Chondrocyte (in vitro differentiated cells): ENCODE measurements at regions not wholly inside any gene's neighbourhood (a gene's known extent, or its start where the extent isn't known, plus 50 kb on each side); places are given as distances from the start of the nearest gene placed in this dataset.
A peak's percentile ranks its signal among the peaks of the same experiment; 100 is the strongest.
"Not testable (repeated sequence)": the region's sequence is repeated elsewhere in the genome, so short reads cannot be mapped to it uniquely, and the experiment has no call there.

ENCODE experiments used
- DNase-seq: peaks from one replicate; pipeline ENCODE4 v3.0.0; 2021; ENCODE audit warnings: mixed read lengths, low spot score
- H3K27ac Mint-ChIP-seq: one replicate; pipeline ENCODE4 v1.8.0; 2021; ENCODE audit warnings: mild to moderate bottlenecking, moderate library complexity, mixed read lengths; ENCODE audit not compliant: unreplicated experiment
- H3K27me3 Mint-ChIP-seq: 2 replicates; pipeline ENCODE4 v1.8.0; 2021; ENCODE audit warnings: low read depth, mixed read lengths
- H3K36me3 Mint-ChIP-seq: 2 replicates; pipeline ENCODE4 v1.8.0; 2021; ENCODE audit warnings: low read depth, mixed read lengths
- H3K4me1 Mint-ChIP-seq: 2 replicates; pipeline ENCODE4 v1.8.0; 2021; ENCODE audit warnings: low read depth, mild to moderate bottlenecking, mixed read lengths
- H3K4me3 Mint-ChIP-seq: one replicate; pipeline ENCODE4 v1.8.0; 2021; ENCODE audit warnings: mild to moderate bottlenecking, moderate library complexity, mixed read lengths; ENCODE audit not compliant: unreplicated experiment
- H3K9me3 Mint-ChIP-seq: 2 replicates; pipeline ENCODE4 v1.8.0; 2021; ENCODE audit warnings: low read depth, mixed read lengths
- CTCF ChIP-seq: fragments of 200-600 bp; sonication (generic); IDR thresholded peaks from 2 replicates; pipeline ENCODE4 v1.5.0; 2021; ENCODE audit warnings: antibody characterized with exemption, mild to moderate bottlenecking, moderate library complexity

- H3K9me3 Mint-ChIP-seq = peaks cover 3% of the 10 kb centered on the region
- no peak for DNase-seq
- TF ChIP-seq CTCF = no peak
- H3K27me3 Mint-ChIP-seq = peaks cover 2% of the 10 kb centered on the region
- H3K4me3 Mint-ChIP-seq = no peak overlapping the region
- H3K27ac Mint-ChIP-seq = no peak overlapping the region
- no peaks in the 10 kb centered on the region for H3K36me3 Mint-ChIP-seq
- no peaks in the 10 kb centered on the region for H3K4me1 Mint-ChIP-seq
Measured at GRCh38 chr3:159679900-159680299, 308.7 kb upstream of the IL12A start.

- not testable (repeated sequence) for H3K4me3 Mint-ChIP-seq, DNase-seq, H3K27me3 Mint-ChIP-seq, H3K27ac Mint-ChIP-seq, H3K9me3 Mint-ChIP-seq, H3K4me1 Mint-ChIP-seq, H3K36me3 Mint-ChIP-seq
Measured at GRCh38 chr3:159681717-159682116, 306.9 kb upstream of the IL12A start.

- Mint-ChIP-seq H3K4me3 (no peak overlapping the region), H3K4me1 (no peaks in the 10 kb centered on the region), H3K27me3 (peaks cover 2% of the 10 kb centered on the region), H3K9me3 (peaks cover 22% of the 10 kb centered on the region), H3K27ac (no peak overlapping the region), H3K36me3 (peaks cover 12% of the 10 kb centered on the region)
- DNase-seq = no peak
- TF ChIP-seq CTCF = no peak
Measured at GRCh38 chr3:159685801-159686200, 302.8 kb upstream of the IL12A start.

GRCh38 chr3:159693226-159693625 is 295.4 kb upstream of the IL12A start:
- H3K27ac Mint-ChIP-seq = no peak overlapping the region
- H3K9me3 Mint-ChIP-seq = peaks cover 14% of the 10 kb centered on the region
- peaks cover 10% of the 10 kb centered on the region for H3K36me3 Mint-ChIP-seq
- DNase-seq = no peak
- no peak overlapping the region for H3K4me3 Mint-ChIP-seq
- H3K4me1 Mint-ChIP-seq = no peaks in the 10 kb centered on the region
- TF ChIP-seq CTCF = no peak
- no peaks in the 10 kb centered on the region for H3K27me3 Mint-ChIP-seq

GRCh38 chr3:159711560-159712333 is 276.9 kb upstream of the IL12A start:
- Mint-ChIP-seq H3K36me3 (peaks cover 9% of the 10 kb centered on the region), H3K27ac (peak overlapping the region; percentile 34), H3K4me1 (peaks cover 8% of the 10 kb centered on the region), H3K9me3 (peaks cover 14% of the 10 kb centered on the region), H3K27me3 (no peaks in the 10 kb centered on the region), H3K4me3 (no peak overlapping the region)
- TF ChIP-seq CTCF = no peak
- no peak for DNase-seq

GRCh38 chr3:159721324-159721723 is 267.3 kb upstream of the IL12A start:
- peaks cover 3% of the 10 kb centered on the region for H3K36me3 Mint-ChIP-seq

More at GRCh38 chr3:159721324-159721723, 267.3 kb upstream of the IL12A start:
- Mint-ChIP-seq H3K4me3 (no peak overlapping the region), H3K27ac (no peak overlapping the region), H3K4me1 (peaks cover 9% of the 10 kb centered on the region), H3K27me3 (no peaks in the 10 kb centered on the region), H3K9me3 (peaks cover 6% of the 10 kb centered on the region)
- DNase-seq = no peak
- TF ChIP-seq CTCF = no peak
